ENCODE measurements at regions not wholly inside any gene's neighbourhood (a gene's known extent, or its start where the extent isn't known, plus 50 kb on each side); places are given as distances from the start of the nearest gene placed in this dataset.

DNA sequence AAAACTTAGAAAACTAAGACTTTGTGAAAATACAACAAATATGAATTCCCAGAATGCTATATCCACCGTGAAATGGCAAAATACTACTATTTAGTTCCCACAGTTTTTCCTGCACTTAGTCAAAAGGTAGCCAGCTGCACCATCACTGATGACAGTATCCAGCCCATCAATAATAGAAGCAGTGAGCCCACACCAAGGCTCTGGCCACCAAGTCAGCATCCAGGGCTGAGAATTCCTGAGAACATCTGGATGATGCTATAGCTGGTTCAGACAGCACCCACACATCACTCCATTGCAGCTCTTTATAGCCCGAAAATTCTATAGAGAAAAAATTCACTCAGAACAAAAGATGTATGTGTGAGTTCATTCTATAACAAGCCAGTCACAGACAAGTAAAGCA, 159.1 kb upstream of the SPATS2L start:
- intact Hi-C loops (cut with micrococcal nuclease; ENCODE audit: unreplicated experiment): no loop called here
- Histone ChIP-seq H3K79me2 (ENCODE audit: insufficient read depth, low read depth, low read length) (no peaks in the 10 kb centered on the region), H3K4me3 (ENCODE audit: low read depth, low read length, poor library complexity, severe bottlenecking) (no peak overlapping the region), H3K4me2 (ENCODE audit: low read length) (no peak overlapping the region), H2AFZ (ENCODE audit: low read length) (no peak overlapping the region), H3K36me3 (ENCODE audit: insufficient read depth, low read length) (no peaks in the 10 kb centered on the region), H3K4me1 (ENCODE audit: insufficient read depth, low read length, poor library complexity, severe bottlenecking) (no peaks in the 10 kb centered on the region), H4K20me1 (ENCODE audit: insufficient read depth, low read length) (no peaks in the 10 kb centered on the region), H3K9me2 (ENCODE audit: insufficient read depth, low read length) (no peaks in the 10 kb centered on the region), H3K27ac (ENCODE audit: low read depth, low read length, poor library complexity, severe bottlenecking) (no peak overlapping the region), H3K9me3 (ENCODE audit: low read length) (peaks cover 11% of the 10 kb centered on the region; the same call in 1 of the 2 replicates)
- CTCF ChIA-PET (ENCODE audit: unreplicated experiment): no interaction called here
- POLR2A ChIA-PET: interaction anchor here (0.7 to 1.0 kb wide), 2 partner anchors 29 to 75 kb away, joined by 3 to 5 read pairs; no protein-coding TSS in a partner anchor
- no peak for DNase-seq (ENCODE audit: low spot score)
- no TSS peak for BruUV-seq (replicated peaks)
- TF ChIP-seq, protein P1, sequence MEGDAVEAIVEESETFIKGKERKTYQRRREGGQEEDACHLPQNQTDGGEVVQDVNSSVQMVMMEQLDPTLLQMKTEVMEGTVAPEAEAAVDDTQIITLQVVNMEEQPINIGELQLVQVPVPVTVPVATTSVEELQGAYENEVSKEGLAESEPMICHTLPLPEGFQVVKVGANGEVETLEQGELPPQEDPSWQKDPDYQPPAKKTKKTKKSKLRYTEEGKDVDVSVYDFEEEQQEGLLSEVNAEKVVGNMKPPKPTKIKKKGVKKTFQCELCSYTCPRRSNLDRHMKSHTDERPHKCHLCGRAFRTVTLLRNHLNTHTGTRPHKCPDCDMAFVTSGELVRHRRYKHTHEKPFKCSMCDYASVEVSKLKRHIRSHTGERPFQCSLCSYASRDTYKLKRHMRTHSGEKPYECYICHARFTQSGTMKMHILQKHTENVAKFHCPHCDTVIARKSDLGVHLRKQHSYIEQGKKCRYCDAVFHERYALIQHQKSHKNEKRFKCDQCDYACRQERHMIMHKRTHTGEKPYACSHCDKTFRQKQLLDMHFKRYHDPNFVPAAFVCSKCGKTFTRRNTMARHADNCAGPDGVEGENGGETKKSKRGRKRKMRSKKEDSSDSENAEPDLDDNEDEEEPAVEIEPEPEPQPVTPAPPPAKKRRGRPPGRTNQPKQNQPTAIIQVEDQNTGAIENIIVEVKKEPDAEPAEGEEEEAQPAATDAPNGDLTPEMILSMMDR (conservative IDR thresholded peaks at IDR 0.05; ENCODE audit: low read length): no peak
- TF ChIP-seq EZH2phosphoT487 (IDR thresholded peaks at IDR 0.05; ENCODE audit: borderline replicate concordance, low read depth, low read length): no peak

DNA sequence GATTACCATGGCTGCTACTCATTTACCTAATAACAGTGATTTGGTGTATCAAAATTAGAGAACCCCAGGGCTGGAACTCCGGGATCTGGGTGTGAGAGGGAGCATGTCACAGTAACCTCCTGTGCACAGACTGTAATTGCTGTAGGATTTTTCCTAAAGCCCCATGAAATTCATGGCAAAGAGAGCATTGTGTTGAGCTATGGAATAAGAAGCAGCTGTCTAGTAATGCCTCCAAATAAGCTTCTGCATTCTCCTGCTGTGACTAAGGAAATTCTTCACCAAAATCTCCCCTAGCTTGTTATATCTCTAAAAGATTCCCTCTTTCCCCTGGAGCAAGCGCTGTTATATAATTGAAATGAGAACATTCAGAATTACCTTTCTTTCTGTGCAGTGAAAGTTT, 158.1 kb upstream of the SPATS2L start:
- H3K4me2 ChIP-seq (ENCODE audit: low read length): no peak overlapping the region
- TF ChIP-seq, protein P1 (conservative IDR thresholded peaks at IDR 0.05; ENCODE audit: low read length): no peak
- no peak for TF ChIP-seq EZH2phosphoT487 (IDR thresholded peaks at IDR 0.05; ENCODE audit: borderline replicate concordance, low read depth, low read length)
- CTCF ChIA-PET (ENCODE audit: unreplicated experiment): no interaction called here
- H3K4me1 ChIP-seq (ENCODE audit: insufficient read depth, low read length, poor library complexity, severe bottlenecking): no peaks in the 10 kb centered on the region
- H3K79me2 ChIP-seq (ENCODE audit: insufficient read depth, low read depth, low read length): no peaks in the 10 kb centered on the region
- H3K36me3 ChIP-seq (ENCODE audit: insufficient read depth, low read length): no peaks in the 10 kb centered on the region
- no TSS peak for BruUV-seq (replicated peaks)
- intact Hi-C loops (cut with micrococcal nuclease; ENCODE audit: unreplicated experiment): no loop called here
- H4K20me1 ChIP-seq (ENCODE audit: insufficient read depth, low read length): no peaks in the 10 kb centered on the region
- no peak overlapping the region for H3K27ac ChIP-seq (ENCODE audit: low read depth, low read length, poor library complexity, severe bottlenecking)
- POLR2A ChIA-PET: interaction anchor here (0.6 to 1.0 kb wide), 3 partner anchors 10 to 301 kb away, joined by 4 to 5 read pairs (median 4); no protein-coding TSS in a partner anchor
- DNase-seq (ENCODE audit: low spot score): no peak
- no peaks in the 10 kb centered on the region for H3K9me2 ChIP-seq (ENCODE audit: insufficient read depth, low read length)
- H3K9me3 ChIP-seq (ENCODE audit: low read length): peaks cover 11% of the 10 kb centered on the region; the same call in 1 of the 2 replicates
- H2AFZ ChIP-seq (ENCODE audit: low read length): no peak overlapping the region
- H3K4me3 ChIP-seq (ENCODE audit: low read depth, low read length, poor library complexity, severe bottlenecking): no peak overlapping the region

DNA sequence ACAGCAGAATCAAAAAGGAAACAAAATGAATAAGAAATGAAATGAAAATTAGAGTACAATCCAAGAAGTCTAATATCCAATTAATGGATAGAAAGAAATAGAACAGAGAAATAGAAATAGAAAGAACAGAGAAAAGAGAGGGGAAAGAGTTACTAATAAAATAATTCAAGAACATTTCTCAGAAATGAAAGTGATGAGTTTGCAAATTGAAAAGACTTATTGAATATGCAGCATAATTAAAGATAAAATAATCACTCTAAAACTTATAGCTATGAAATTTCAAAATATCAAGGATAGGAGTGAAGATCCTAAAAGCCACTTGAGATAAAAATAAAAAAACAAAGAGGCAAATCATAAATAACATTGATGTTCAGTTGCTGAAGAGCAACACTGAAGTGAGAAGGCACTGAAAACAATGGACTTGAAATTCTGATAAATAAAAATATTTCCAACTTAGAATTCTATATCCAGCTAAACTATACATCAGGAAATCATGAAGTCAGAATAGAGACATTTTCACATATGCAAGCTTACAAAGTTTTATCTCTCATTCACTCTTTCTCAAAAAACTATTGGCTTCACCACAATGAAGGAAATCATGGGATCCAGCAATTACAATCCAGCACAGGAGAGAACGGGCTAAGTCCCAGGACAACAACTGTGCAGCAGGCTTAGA, 155.9 kb upstream of the SPATS2L start:
- Histone ChIP-seq H3K79me2 (ENCODE audit: insufficient read depth, low read depth, low read length) (no peaks in the 10 kb centered on the region), H3K4me2 (ENCODE audit: low read length) (no peak overlapping the region), H3K27ac (ENCODE audit: low read depth, low read length, poor library complexity, severe bottlenecking) (no peak overlapping the region), H3K9me2 (ENCODE audit: insufficient read depth, low read length) (no peaks in the 10 kb centered on the region), H4K20me1 (ENCODE audit: insufficient read depth, low read length) (no peaks in the 10 kb centered on the region), H3K9me3 (ENCODE audit: low read length) (peaks cover 11% of the 10 kb centered on the region; the same call in 1 of the 2 replicates), H3K36me3 (ENCODE audit: insufficient read depth, low read length) (no peaks in the 10 kb centered on the region), H3K4me3 (ENCODE audit: low read depth, low read length, poor library complexity, severe bottlenecking) (no peak overlapping the region), H3K4me1 (ENCODE audit: insufficient read depth, low read length, poor library complexity, severe bottlenecking) (no peaks in the 10 kb centered on the region), H2AFZ (ENCODE audit: low read length) (no peak overlapping the region)
- ChIA-PET POLR2A (interaction anchor here (0.6 to 1.1 kb wide), 2 partner anchors 8 to 680 kb away, joined by 3 to 4 read pairs; no protein-coding TSS in a partner anchor), CTCF (ENCODE audit: unreplicated experiment) (no interaction called here)
- intact Hi-C loops (cut with micrococcal nuclease; ENCODE audit: unreplicated experiment): no loop called here
- TF ChIP-seq, protein P1 (conservative IDR thresholded peaks at IDR 0.05; ENCODE audit: low read length): no peak
- no peak for TF ChIP-seq EZH2phosphoT487 (IDR thresholded peaks at IDR 0.05; ENCODE audit: borderline replicate concordance, low read depth, low read length)
- DNase-seq (ENCODE audit: low spot score): no peak
- no TSS peak for BruUV-seq (replicated peaks)

Measured in OCI-LY7 (cell line).